GM19025 (cell line): ENCODE measurements at regions not wholly inside any gene's neighbourhood (a gene's known extent, or its start where the extent isn't known, plus 50 kb on each side); places are given as distances from the start of the nearest gene placed in this dataset.
"Not testable (repeated sequence)": the region's sequence is repeated elsewhere in the genome, so short reads cannot be mapped to it uniquely, and the experiment has no call there.

Experiments
- ATAC-seq: cut with Tn5 transposase; IDR thresholded peaks from one replicate; pipeline ENCODE4 v1.9.1; 2021; ENCODE audit warnings: mild to moderate bottlenecking, low read depth, moderate library complexity; ENCODE audit not compliant: unreplicated experiment

- no peak for ATAC-seq
Observed at GRCh38 chr2:208607694-208608093, 201.1 kb downstream of the PTH2R start.

DNA sequence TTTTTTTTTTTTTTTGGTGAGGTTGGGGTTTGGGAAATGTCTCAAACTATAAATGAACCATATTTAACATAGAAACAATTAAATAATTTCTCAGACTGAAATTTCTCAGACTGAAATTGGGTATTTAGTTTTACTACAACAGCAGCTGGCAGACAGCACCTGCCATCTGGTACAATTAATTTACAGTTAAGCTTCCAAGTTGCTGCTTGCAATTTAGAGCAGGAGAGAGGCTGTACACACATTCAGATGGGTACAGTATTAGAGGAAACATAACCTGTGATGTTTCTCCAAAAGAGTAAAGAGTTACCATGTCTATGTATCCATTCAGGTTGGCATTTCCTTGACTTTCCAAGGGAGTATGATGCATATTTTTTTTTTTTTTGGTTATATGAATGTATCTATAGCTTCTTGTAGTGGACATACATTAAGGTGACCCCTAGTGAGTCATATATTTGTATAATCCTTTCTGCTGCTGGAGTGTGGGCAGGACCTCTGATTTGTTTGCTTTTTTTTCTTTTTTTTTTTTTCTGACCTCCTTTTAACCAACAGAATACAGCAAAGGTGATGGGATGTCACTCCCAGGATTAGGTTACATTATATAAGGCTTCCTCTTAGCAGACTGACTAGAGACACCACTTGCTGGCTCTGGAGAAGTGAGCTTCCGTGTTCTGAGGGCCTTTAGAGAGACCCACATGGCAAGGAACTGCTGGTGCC, 201.7 kb downstream of the PTH2R start:
- no peak for ATAC-seq

DNA sequence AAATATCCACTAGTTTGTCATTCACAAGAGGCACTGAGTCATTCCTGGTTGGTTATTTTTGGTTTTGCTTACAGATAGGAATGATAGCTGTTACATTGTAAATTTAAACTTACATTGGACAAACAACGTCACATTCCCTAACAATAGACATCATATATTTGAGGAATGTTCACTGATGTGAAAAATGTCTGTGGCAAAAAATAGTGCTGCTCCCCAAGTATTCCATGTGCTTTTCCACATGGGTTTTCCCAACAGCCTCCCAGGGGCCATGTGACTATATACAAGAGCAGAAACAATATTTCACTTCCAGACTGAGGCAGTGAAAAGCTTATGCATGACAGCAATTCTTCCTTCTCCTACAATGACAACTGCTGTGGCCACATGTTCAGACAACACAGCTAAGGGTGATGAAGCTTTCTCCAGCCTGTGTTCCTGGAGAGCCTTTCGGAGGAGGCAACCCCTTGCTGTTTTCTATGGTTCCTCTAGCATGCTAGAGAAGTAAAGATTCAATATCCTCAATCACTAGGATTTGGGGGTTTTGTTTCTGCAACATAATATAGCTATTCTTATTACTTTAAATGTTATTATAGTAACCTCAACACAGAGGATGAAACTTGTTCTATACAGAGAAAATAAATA, 202.7 kb downstream of the PTH2R start:
- ATAC-seq = no peak

DNA sequence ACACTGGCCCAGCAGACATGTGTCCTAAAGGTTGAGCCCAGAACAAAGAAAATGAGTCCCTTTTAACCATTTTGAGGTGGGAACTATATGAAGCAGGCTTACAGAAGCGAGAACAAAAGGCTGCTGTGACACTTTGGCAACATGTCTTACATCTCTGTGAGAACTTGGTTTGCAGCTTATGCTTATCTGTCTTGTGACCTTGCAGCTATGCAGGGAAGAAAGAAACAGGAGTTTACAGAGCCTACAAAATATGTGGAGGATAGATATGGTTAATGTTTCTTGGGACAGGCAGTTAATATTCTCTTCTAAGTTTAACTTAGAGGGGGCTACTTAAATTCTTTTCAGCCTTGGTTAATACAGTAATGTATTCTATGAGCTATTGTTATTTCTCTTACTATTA, 209.1 kb downstream of the PTH2R start:
- ATAC-seq = not testable (repeated sequence)

DNA sequence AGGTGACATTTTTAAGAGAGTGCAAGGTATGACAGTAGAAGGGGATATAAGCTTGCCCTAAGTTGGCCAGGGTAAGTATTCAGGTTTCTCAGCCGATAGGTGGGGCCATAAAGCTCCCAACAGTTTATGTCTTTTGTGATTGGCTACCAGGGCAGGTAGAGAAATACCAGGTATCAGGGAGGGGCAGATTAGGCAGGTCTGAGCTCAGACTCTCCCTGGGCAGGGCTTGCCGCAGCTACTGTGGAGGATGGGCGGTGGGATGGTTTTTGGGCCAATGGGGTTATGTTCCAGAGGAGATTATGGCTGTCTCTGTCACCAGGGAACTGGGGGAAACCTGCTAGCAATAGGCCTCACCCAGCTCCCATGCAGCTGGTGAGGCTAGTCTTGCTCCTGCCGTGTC, 211.6 kb downstream of the PTH2R start:
- ATAC-seq = no peak

DNA sequence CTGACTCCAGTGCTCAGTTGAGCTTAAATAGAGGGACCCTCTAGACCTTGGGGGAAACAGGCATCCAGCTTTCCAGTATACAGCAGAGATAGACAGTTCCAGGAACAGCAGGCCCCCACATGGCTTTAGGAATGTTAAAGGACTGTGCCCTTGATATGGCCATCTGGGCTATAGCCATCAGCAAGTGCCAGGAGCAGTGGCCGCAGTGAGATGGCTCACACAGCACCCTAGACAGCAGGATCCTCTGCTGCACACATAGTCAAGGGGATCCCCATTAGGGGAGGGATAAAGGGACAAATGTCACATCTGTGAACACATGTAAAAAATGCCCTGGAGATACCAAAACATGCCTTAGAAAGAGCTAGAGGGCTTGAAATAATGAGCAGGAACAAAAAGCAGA, 213.4 kb downstream of the PTH2R start:
- ATAC-seq = no peak

- no peak for ATAC-seq
Observed at GRCh38 chr2:208620487-208620978, 213.9 kb downstream of the PTH2R start.

DNA sequence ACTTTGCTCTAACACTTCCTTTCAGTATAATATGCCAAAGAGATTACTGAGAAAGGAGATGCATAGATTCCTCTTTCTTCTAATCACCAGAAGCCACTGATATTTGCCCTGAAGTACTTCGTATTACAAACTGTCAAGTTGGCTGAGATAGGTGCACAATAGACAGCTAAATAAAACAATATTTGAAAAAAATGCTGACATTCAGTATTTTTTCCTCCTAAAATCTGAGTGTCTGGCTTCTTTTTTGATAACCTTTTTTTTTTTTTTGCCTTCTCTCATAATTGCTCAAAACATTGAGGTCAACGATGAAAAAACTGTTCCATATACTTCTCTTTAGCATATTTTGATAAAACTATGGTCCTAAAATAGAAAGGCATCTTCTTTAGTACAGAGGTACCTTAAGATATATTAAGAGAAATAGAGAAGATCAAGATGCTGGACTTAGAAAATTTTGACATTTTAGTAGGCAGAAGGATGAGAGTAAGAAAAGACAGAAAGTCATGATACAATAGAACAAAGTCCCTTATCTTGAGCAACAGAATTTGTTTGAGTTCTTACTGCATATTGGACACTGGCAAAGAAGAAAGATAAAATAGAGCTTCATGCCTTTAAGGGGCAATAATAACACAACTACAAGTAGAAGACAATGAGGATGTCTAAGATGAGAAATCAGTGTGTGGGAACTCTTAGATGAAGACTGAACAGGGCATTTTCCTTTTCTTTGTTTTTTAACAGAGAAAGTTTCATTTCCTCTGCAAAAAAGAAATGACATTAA, 220.7 kb downstream of the PTH2R start:
- ATAC-seq = no peak

GRCh38 chr2:208627916-208628315, 221.3 kb downstream of the PTH2R start:
- ATAC-seq = no peak

- ATAC-seq = no peak
Observed at GRCh38 chr2:208638059-208638458, 231.5 kb downstream of the PTH2R start.

DNA sequence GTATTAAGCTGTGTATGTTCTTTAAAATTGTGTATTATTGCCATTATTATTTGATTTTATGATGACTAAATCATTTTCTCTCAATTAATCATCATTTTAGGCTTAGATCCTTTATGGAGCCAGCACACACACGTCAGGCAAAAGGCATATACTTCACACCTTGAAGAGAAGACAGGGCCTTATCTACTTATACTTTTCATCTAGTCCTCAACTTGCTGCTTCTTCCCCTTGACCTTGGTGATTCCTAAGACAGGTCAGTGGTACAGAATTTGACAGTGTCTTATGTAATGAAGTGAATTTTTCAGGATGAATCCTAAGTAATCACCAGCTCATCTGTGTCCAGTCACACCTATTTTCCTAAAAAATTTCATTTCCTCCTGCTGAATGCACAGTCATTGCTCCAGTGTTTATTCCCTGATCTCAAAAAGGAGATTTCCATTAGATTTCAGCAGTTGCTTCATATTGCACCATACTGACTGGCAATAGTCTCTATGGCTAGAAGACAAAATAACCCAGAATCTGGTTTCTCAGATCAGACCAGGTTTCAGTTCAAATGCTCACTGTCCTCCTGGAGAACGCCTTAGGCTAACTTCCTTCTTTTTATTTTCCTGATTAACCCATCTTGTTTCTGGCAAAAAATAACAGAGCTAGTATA, 235.7 kb downstream of the PTH2R start:
- ATAC-seq = no peak

DNA sequence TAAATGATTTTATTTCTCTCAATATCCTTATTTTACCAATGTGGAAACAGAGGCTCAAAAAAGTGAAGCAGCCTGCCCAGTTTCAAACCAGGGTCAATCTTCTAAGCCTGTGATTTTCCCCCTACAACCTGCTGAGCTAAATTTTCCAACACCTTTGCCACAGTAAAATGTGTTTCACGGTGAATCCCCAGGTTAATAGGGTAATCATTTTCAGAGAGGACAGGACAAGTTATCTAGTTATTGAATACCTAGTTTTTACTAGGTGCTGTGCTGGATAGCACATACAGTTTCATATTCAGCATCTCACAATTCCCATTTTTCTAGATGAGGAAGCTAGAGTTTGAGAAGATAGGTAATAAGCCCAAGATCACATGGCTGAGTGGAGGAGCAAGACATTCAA, 236.6 kb downstream of the PTH2R start:
- ATAC-seq = no peak

GRCh38 chr2:208645226-208645625, 238.6 kb downstream of the PTH2R start:
- ATAC-seq = no peak

GRCh38 chr2:208648368-208648767, 241.8 kb downstream of the PTH2R start:
- ATAC-seq = no peak

DNA sequence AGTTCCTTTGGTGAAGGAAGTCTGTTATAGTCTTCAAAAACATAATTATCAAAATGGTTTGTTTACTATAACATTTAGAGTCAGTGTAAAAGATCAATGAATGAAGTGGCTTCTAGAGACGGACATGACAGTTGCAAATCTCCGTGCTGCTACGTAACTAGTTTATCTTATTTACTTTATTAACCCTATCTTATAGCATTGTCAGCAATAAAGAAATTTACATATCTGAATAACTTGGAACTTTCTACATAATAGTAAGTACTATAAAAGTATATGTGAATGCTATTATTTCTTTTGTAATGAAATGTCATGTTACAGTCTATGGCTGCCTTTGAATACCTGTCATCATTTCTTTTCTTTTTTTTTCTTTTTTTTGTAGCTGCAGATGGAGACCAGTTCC, 246.8 kb downstream of the PTH2R start:
- no peak for ATAC-seq

DNA sequence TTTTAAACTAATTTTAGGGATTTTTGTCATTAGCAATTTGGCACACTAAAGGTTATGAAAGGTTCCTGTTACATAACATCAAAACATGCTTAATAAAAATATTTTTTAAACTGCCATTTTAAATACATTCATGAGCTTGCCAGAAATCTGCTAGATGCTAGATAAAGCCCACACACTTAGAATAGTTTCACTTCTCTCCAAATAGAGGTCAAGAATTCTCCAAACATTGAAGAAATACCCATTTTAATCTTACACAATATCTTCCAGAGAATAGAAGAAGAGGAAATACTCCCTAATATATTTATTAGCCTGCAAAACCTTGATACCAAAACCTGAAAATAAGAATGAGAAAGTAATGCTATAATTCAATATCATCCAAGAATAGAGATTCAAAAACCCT, 247.5 kb downstream of the PTH2R start:
- ATAC-seq = no peak

GRCh38 chr2:208657468-208657867, 250.9 kb downstream of the PTH2R start:
- ATAC-seq = no peak

GRCh38 chr2:208669394-208669793, 262.8 kb downstream of the PTH2R start:
- no peak for ATAC-seq

- ATAC-seq = no peak
Observed at GRCh38 chr2:208671284-208671683, 264.7 kb downstream of the PTH2R start.

GRCh38 chr2:208671886-208672680, 265.5 kb downstream of the PTH2R start:
- ATAC-seq = no peak
